Epithelial cell of esophagus (primary cell): ENCODE measurements at regions not wholly inside any gene's neighbourhood (a gene's known extent, or its start where the extent isn't known, plus 50 kb on each side); places are given as distances from the start of the nearest gene placed in this dataset.

Experiments used
- DNase-seq: peaks from one replicate; pipeline ENCODE4 v3.0.0; 2010; ENCODE audit warnings: low read depth
- H3K4me3 ChIP-seq: 2 replicates; pipeline ENCODE4 v1.5.1; 2011; ENCODE audit warnings: mild to moderate bottlenecking, low read length, control low read depth
- CTCF ChIP-seq: IDR thresholded peaks from 2 replicates; pipeline ENCODE4 v1.5.1; 2011; ENCODE audit warnings: low read depth, mild to moderate bottlenecking, low read length, control low read depth, inconsistent platforms; ENCODE audit not compliant: insufficient read depth; ENCODE audit errors: missing control alignments

DNA sequence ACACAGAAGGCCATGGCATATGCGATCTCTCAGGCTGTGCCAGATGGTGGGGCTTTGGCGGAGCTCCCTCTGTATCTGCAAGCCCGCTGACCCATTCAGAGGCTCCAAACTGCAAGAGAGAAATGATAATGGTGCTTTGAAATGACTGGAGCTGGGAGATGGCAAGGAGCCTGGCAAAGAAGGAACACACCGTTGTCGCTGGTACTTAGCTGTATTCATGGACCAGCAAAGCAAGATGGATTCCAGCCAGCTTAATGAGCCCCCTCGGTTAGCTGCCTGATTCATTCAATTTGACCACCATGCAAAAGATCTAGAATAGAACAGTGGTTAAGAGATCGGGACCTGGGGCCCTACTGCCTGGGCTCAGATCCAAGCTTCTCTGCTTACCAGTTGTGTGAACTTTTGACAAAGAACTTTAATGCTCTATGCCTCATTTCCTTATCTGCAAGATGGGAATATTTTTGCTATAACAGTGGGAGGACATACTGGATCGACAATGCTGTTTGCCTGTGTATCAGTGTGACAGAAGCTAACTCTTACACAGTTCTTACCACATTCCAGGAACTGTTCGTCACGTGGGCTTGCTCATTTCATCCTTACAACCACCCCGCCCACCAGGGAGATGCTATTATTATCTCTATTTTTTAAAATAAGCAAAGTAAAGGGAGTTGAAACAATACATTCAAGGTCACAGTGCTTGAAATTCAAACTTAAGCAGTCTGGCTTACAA lies 317.8 kb upstream of the SULF2 start:
- no peak for DNase-seq
- TF ChIP-seq CTCF: no peak

DNA sequence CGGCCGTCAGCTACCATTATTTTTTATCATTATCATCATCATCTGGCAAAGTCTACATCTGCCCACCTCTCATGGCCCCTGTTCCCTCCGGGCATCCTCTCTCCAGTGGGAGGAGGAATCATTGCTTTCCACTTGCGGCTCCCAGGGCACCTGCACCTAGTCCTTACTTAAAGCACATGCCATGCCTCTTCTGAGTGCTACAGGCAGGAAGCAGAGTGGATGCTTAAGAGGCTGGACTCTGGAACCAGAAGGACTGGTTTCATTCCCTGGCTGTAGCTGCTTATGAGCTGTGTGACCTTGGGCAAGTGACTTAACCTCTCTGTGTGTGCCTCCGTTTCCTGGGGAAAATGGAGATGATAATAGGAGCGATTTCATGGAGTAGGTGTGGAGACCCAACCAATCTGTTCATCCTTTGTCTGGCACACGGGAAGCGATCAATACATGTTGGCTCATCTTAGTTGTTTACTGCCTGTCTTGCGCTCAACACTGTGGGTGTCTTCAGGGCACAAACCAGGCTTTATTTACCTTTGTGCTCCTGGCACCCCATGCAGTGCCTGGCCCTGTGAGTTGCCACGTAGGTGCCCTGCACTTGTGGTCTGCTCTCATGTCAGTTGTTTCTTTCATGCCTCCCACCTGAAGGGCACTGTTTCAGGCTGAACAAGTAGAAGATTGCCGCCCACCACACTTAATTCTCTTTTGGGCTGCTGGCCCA lies 317.0 kb upstream of the SULF2 start:
- H3K4me3 ChIP-seq: no peak overlapping the region
- TF ChIP-seq CTCF: no peak
- DNase-seq: peak; percentile 13

More for the DNA sequence above, 317.8 kb upstream of the SULF2 start:
- H3K4me3 ChIP-seq: no peak overlapping the region

DNA sequence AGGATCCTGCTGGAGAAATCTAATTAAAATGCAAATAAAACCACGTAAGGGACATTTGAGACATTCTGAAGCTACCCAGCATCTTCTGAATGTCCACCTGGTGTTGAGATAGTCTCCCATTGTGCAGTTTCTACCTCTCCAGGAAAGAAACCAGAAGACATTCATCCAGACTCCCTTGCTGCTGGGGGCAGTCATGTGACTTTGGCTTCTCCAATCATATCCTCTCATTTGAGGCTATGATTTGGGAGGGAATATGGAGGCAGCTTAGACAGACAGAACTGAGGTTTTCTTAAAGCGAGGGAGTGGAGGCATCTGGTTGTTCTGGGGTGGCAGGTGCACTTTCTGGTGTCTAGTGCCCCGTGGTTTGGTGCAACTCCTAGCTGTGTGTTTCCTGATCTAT lies 315.2 kb upstream of the SULF2 start:
- no peak overlapping the region for H3K4me3 ChIP-seq
- TF ChIP-seq CTCF: no peak
- no peak for DNase-seq

- no peak for TF ChIP-seq CTCF
Observed at GRCh38 chr20:48098866-48099265, 313.6 kb upstream of the SULF2 start.

DNA sequence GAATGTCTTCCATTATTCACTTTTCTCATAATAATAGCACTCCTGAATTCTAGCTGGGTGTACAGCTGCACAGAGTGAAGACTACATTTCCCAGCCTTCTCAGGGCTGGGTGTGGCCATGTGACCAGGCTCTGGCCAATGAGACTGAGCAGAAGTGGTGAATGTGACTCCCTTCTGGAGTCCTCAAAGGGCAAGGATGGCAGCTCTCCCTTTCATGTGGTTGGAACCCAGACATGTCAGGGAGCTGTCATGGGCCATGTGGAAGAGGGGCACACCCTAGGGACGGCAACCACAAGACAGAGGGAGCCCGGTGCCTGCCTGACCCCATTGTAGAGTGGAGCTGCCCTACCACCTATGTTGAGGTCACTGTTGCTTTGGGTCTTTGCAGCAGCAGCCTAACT lies 312.8 kb upstream of the SULF2 start:
- DNase-seq: no peak
- no peak overlapping the region for H3K4me3 ChIP-seq
- no peak for TF ChIP-seq CTCF

More at GRCh38 chr20:48098866-48099265, 313.6 kb upstream of the SULF2 start:
- no peak overlapping the region for H3K4me3 ChIP-seq
- peak; percentile 9 for DNase-seq

GRCh38 chr20:48096957-48097890 lies 311.9 kb upstream of the SULF2 start:
- no peak overlapping the region for H3K4me3 ChIP-seq
- no peak for DNase-seq
- TF ChIP-seq CTCF: no peak
